Vagina (tissue), 2 donors: ENCODE measurements at regions not wholly inside any gene's neighbourhood (a gene's known extent, or its start where the extent isn't known, plus 50 kb on each side); places are given as distances from the start of the nearest gene placed in this dataset.

Experiments used
- CTCF ChIP-seq, 3 experiments: fragments of 450-650 bp in 2 of 3; fragments of 200-600 bp in 1 of 3; sonication (generic) in 1 of 3; IDR thresholded peaks; one replicate each; pipeline ENCODE4 v1.5.1; 2017 to 2019; ENCODE audit warnings: antibody characterized with exemption in 3 of 3, mild to moderate bottlenecking in 2 of 3, moderate library complexity in 2 of 3
- POLR2A ChIP-seq, 2 donors: fragments of 450-650 bp; IDR thresholded peaks; one replicate each; pipeline ENCODE4 v1.6.1; 2017; ENCODE audit warnings: antibody characterized with exemption in 2 of 2, mild to moderate bottlenecking in 2 of 2, moderate library complexity in 2 of 2
- POLR2AphosphoS5 ChIP-seq, 2 donors: sonication (generic); formaldehyde crosslinking; IDR thresholded peaks; one replicate each; pipeline ENCODE4 v1.9.0; 2017; ENCODE audit warnings: antibody characterized with exemption in 2 of 2, mild to moderate bottlenecking in 2 of 2, low read depth in 1 of 2; ENCODE audit not compliant: insufficient read depth in 1 of 2

- TF ChIP-seq POLR2A (IDR thresholded peaks at IDR 0.05) (no peak), POLR2AphosphoS5 (IDR thresholded peaks at IDR 0.05; ENCODE audit: insufficient read depth in 1 of 2, low read depth in 1 of 2) (no peak), CTCF (IDR thresholded peaks at IDR 0.05) (no peak)
Measured at GRCh38 chr1:214808845-214809460, 206.0 kb downstream of the CENPF start.
